ENCODE measurements at regions not wholly inside any gene's neighbourhood (a gene's known extent, or its start where the extent isn't known, plus 50 kb on each side); places are given as distances from the start of the nearest gene placed in this dataset.

DNA sequence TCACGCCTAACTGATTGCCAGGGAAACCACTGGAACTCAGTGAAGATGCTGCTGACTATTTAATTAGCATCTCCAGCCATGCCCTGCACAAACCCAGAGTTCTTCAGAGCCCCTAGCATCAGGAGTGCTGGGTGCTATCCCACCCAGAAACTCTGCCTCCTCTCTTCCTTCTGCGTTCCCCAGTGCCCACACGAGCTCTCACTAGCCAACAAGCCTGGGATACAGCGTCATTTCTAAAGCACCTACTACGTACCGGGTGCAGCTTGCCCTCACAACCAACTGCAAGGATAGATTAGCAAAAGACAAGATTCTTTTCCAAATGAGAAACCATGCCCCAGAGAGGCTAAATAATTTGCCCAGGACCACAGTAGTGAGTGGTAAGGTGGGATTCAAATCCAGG is 105.2 kb upstream of the FOXP4 start:
- Histone ChIP-seq H3K9ac (no peak overlapping the region), H3K27ac (no peak overlapping the region), H3K4me1 (peaks cover 33% of the 10 kb centered on the region), H2AFZ (replicated peaks) (no peak overlapping the region), H3K9me3 (ENCODE audit: low read depth) (no peaks in the 10 kb centered on the region), H3F3A (ENCODE audit: low read depth) (peaks cover 43% of the 10 kb centered on the region), H3K79me2 (ENCODE audit: low read depth) (no peaks in the 10 kb centered on the region), H3K36me3 (no peaks in the 10 kb centered on the region), H3K4me3 (no peak overlapping the region), H4K20me1 (ENCODE audit: low read depth) (peaks cover 7% of the 10 kb centered on the region), H3K4me2 (no peak overlapping the region), H3K27me3 (peaks cover 30% of the 10 kb centered on the region)
- Mint-ChIP-seq H3K27me3 (ENCODE audit: insufficient read depth, low read depth) (peaks cover 24% of the 10 kb centered on the region), H3K9me3 (no peaks in the 10 kb centered on the region), H3K4me1 (peaks cover 47% of the 10 kb centered on the region), H3K36me3 (no peaks in the 10 kb centered on the region), H3K4me3 (no peak overlapping the region), H3K27ac (no peak overlapping the region)
- DNase-seq (ENCODE audit: low spot score), result no peak
- no peak for TF ChIP-seq EZH2phosphoT487 (IDR thresholded peaks at IDR 0.05)
- TF ChIP-seq EZH2 (IDR thresholded peaks at IDR 0.05), result no peak
- no peak for TF ChIP-seq CTCF (IDR thresholded peaks at IDR 0.05)

DNA sequence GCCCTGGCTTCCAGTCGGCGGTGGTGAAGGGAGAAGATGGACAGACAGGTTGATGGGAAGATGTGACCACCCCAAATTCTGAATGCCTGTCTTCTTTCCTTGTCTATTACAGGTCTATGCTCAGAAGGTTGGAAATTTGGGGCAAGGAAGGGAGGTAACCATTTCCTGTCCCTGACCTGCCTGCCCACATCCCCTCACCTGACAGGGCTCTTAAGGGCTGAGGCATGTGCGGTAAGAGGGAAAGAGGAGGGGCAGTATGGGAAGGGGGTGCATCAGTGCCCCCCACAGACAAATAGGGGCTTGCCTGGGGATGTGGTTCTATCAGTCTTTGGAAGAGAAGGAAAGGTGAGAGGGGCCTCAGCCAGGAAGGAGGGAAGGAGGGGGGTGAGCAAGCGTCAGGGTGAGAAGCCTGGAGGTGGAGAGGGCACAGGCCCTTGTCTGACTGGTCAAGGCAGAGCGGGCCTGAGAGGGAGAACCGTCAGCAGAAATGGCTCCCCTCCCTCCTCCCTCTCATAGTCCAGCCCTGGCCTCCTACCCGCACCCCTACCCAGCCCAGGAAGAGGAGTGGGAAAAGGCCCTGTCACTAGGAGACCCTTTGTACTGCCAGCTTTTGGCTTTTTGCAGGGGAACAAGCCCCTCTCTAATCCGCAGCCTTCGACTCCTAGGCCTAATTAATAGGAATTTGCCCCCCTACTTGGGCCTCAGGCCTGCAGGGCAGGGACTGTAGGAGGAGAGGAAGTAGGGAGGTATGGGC is 104.4 kb upstream of the FOXP4 start:
- Mint-ChIP-seq H3K27me3 (ENCODE audit: insufficient read depth, low read depth) (peaks cover 24% of the 10 kb centered on the region), H3K4me3 (peak overlapping the region; percentile 60), H3K9me3 (no peaks in the 10 kb centered on the region), H3K27ac (peak overlapping the region; percentile 74), H3K36me3 (no peaks in the 10 kb centered on the region), H3K4me1 (peaks cover 47% of the 10 kb centered on the region)
- no peaks in the 10 kb centered on the region for H3K79me2 ChIP-seq (ENCODE audit: low read depth)
- H3K9me3 ChIP-seq (ENCODE audit: low read depth), result no peaks in the 10 kb centered on the region
- no peaks in the 10 kb centered on the region for H3K36me3 ChIP-seq
- H4K20me1 ChIP-seq (ENCODE audit: low read depth), result peaks cover 7% of the 10 kb centered on the region
- no peak overlapping the region for H3K4me3 ChIP-seq
- no peak for TF ChIP-seq CTCF (IDR thresholded peaks at IDR 0.05)
- no peak for TF ChIP-seq EZH2 (IDR thresholded peaks at IDR 0.05)
- no peak for TF ChIP-seq EZH2phosphoT487 (IDR thresholded peaks at IDR 0.05)
- no peak overlapping the region for H3K9ac ChIP-seq
- peak overlapping the region; percentile 19 for H2AFZ ChIP-seq (replicated peaks)
- peaks cover 43% of the 10 kb centered on the region for H3F3A ChIP-seq (ENCODE audit: low read depth)
- peak; percentile 82 for DNase-seq (ENCODE audit: low spot score)
- no peak overlapping the region for H3K27ac ChIP-seq
- H3K4me1 ChIP-seq, result peaks cover 33% of the 10 kb centered on the region
- H3K4me2 ChIP-seq, result peak overlapping the region; percentile 84
- peaks cover 31% of the 10 kb centered on the region for H3K27me3 ChIP-seq

DNA sequence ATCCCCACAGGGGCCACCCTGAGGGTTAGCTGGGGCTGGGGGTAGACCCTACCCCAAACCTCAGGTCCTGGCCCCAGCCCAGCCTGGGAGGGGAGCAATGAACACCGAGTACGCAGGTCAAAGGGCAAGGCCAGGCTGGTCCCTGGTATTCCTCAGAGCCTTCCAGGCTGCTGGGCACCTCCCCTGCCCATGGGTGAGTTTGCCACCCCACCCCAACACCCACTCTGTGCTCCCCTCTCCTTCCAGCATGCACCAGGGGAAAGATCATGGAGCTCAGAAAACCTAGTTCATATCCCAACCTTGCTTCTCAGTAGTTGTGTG is 103.9 kb upstream of the FOXP4 start:
- H3K27ac Mint-ChIP-seq, result peak overlapping the region; percentile 94
- no peaks in the 10 kb centered on the region for H3K79me2 ChIP-seq (ENCODE audit: low read depth)
- no peaks in the 10 kb centered on the region for H3K36me3 ChIP-seq
- H3K9ac ChIP-seq, result no peak overlapping the region
- peaks cover 22% of the 10 kb centered on the region for H3K27me3 Mint-ChIP-seq (ENCODE audit: insufficient read depth, low read depth)
- DNase-seq (ENCODE audit: low spot score), result peak; percentile 29
- TF ChIP-seq CTCF (IDR thresholded peaks at IDR 0.05) (no peak), EZH2phosphoT487 (IDR thresholded peaks at IDR 0.05) (no peak), EZH2 (IDR thresholded peaks at IDR 0.05) (no peak)
- H3K4me3 Mint-ChIP-seq, result peak overlapping the region; percentile 76
- no peaks in the 10 kb centered on the region for H3K36me3 Mint-ChIP-seq
- no peak overlapping the region for H3K27ac ChIP-seq
- no peaks in the 10 kb centered on the region for H3K9me3 ChIP-seq (ENCODE audit: low read depth)
- peaks cover 33% of the 10 kb centered on the region for H3K4me1 ChIP-seq
- H3K9me3 Mint-ChIP-seq, result no peaks in the 10 kb centered on the region
- peaks cover 7% of the 10 kb centered on the region for H4K20me1 ChIP-seq (ENCODE audit: low read depth)
- peak overlapping the region; percentile 84 for H3K4me2 ChIP-seq
- H3K27me3 ChIP-seq, result peaks cover 34% of the 10 kb centered on the region
- peaks cover 43% of the 10 kb centered on the region for H3F3A ChIP-seq (ENCODE audit: low read depth)
- peaks cover 47% of the 10 kb centered on the region for H3K4me1 Mint-ChIP-seq
- H2AFZ ChIP-seq (replicated peaks), result no peak overlapping the region
- peak overlapping the region; percentile 39 for H3K4me3 ChIP-seq
